GM21367 (cell line): ENCODE measurements at regions not wholly inside any gene's neighbourhood (a gene's known extent, or its start where the extent isn't known, plus 50 kb on each side); places are given as distances from the start of the nearest gene placed in this dataset.
"Not testable (repeated sequence)": the region's sequence is repeated elsewhere in the genome, so short reads cannot be mapped to it uniquely, and the experiment has no call there.

Experiments used
- ATAC-seq: cut with Tn5 transposase; IDR thresholded peaks from one replicate; pipeline ENCODE4 v1.9.1; 2021; ENCODE audit not compliant: unreplicated experiment

GRCh38 chr6:132142768-132143167, 191.6 kb upstream of the CCN2 start:
- no peak for ATAC-seq

- no peak for ATAC-seq
Observed at GRCh38 chr6:132142308-132142707, 191.1 kb upstream of the CCN2 start.

- ATAC-seq = no peak
Observed at GRCh38 chr6:132140189-132140588, 189.0 kb upstream of the CCN2 start.

- no peak for ATAC-seq
Observed at GRCh38 chr6:132139611-132140010, 188.4 kb upstream of the CCN2 start.

- no peak for ATAC-seq
Observed at GRCh38 chr6:132136981-132137380, 185.8 kb upstream of the CCN2 start.

- no peak for ATAC-seq
Observed at GRCh38 chr6:132135409-132135808, 184.2 kb upstream of the CCN2 start.

- no peak for ATAC-seq
Observed at GRCh38 chr6:132133736-132134445, 182.7 kb upstream of the CCN2 start.

- no peak for ATAC-seq
Observed at GRCh38 chr6:132132924-132133639, 181.9 kb upstream of the CCN2 start.

GRCh38 chr6:132132422-132132821, 181.2 kb upstream of the CCN2 start:
- no peak for ATAC-seq

- no peak for ATAC-seq
Observed at GRCh38 chr6:132131758-132132157, 180.6 kb upstream of the CCN2 start.

GRCh38 chr6:132131351-132131750, 180.2 kb upstream of the CCN2 start:
- ATAC-seq = no peak

- no peak for ATAC-seq
Observed at GRCh38 chr6:132130626-132131298, 179.6 kb upstream of the CCN2 start.

GRCh38 chr6:132128424-132128823, 177.3 kb upstream of the CCN2 start:
- ATAC-seq = no peak

- no peak for ATAC-seq
Observed at GRCh38 chr6:132126150-132126549, 175.0 kb upstream of the CCN2 start.

GRCh38 chr6:132122871-132123270, 171.7 kb upstream of the CCN2 start:
- no peak for ATAC-seq

- no peak for ATAC-seq
Observed at GRCh38 chr6:132122176-132122575, 171.0 kb upstream of the CCN2 start.

GRCh38 chr6:132118144-132118543, 167.0 kb upstream of the CCN2 start:
- no peak for ATAC-seq

GRCh38 chr6:132115714-132116366, 164.7 kb upstream of the CCN2 start:
- ATAC-seq = no peak

GRCh38 chr6:132114201-132114825, 163.1 kb upstream of the CCN2 start:
- ATAC-seq = no peak

GRCh38 chr6:132109752-132110151, 158.6 kb upstream of the CCN2 start:
- not testable (repeated sequence) for ATAC-seq

- no peak for ATAC-seq
Observed at GRCh38 chr6:132107896-132108295, 156.7 kb upstream of the CCN2 start.
